ENCODE measurements at regions not wholly inside any gene's neighbourhood (a gene's known extent, or its start where the extent isn't known, plus 50 kb on each side); places are given as distances from the start of the nearest gene placed in this dataset.
A peak's percentile ranks its signal among the peaks of the same experiment; 100 is the strongest.

- DNase-seq, result no peak
These were observed 92.3 kb downstream of the CTAGE1 start for GRCh38 chr18:22325396-22325795.

- DNase-seq, result no peak
These were observed 93.3 kb downstream of the CTAGE1 start for GRCh38 chr18:22324191-22325131.

- no peak for DNase-seq
These were observed 95.4 kb downstream of the CTAGE1 start for GRCh38 chr18:22322243-22322691.

GRCh38 chr18:22320771-22321170 is 96.9 kb downstream of the CTAGE1 start:
- no peak for DNase-seq

- DNase-seq, result no peak
These were observed 97.6 kb downstream of the CTAGE1 start for GRCh38 chr18:22320155-22320554.

- DNase-seq, result peak; percentile 37
These were observed 98.8 kb downstream of the CTAGE1 start for GRCh38 chr18:22318745-22319407.

- peak; percentile 90 for DNase-seq
These were observed 103.3 kb downstream of the CTAGE1 start for GRCh38 chr18:22314420-22314819.

- peak; percentile 79 for DNase-seq
These were observed 103.7 kb downstream of the CTAGE1 start for GRCh38 chr18:22314001-22314400.

- DNase-seq, result no peak
These were observed 106.4 kb downstream of the CTAGE1 start for GRCh38 chr18:22311301-22311700.

- peak; percentile 97 for DNase-seq
These were observed 108.5 kb downstream of the CTAGE1 start for GRCh38 chr18:22309191-22309590.

- DNase-seq, result no peak
These were observed 110.2 kb downstream of the CTAGE1 start for GRCh38 chr18:22307528-22307927.

GRCh38 chr18:22303927-22304326 is 113.8 kb downstream of the CTAGE1 start:
- DNase-seq, result no peak

- DNase-seq, result no peak
These were observed 115.6 kb downstream of the CTAGE1 start for GRCh38 chr18:22302144-22302543.

GRCh38 chr18:22300665-22301636 is 116.8 kb downstream of the CTAGE1 start:
- DNase-seq, result peak; percentile 53

- DNase-seq, result no peak
These were observed 120.7 kb downstream of the CTAGE1 start for GRCh38 chr18:22297008-22297407.

GRCh38 chr18:22296304-22296703 is 121.4 kb downstream of the CTAGE1 start:
- DNase-seq, result no peak

- peak; percentile 90 for DNase-seq
These were observed 124.0 kb downstream of the GATA6 start for GRCh38 chr18:22293417-22293816.

- DNase-seq, result no peak
These were observed 120.6 kb downstream of the GATA6 start for GRCh38 chr18:22290004-22290403.

- DNase-seq, result peak; percentile 58
These were observed 117.2 kb downstream of the GATA6 start for GRCh38 chr18:22286585-22286984.

GRCh38 chr18:22285361-22286140 is 116.2 kb downstream of the GATA6 start:
- peak; percentile 57 for DNase-seq

GRCh38 chr18:22284581-22285360 is 115.4 kb downstream of the GATA6 start:
- no peak for DNase-seq

Data from NCI-H226 (cell line).